Vagina (tissue), 2 donors: ENCODE measurements at regions not wholly inside any gene's neighbourhood (a gene's known extent, or its start where the extent isn't known, plus 50 kb on each side); places are given as distances from the start of the nearest gene placed in this dataset.

Experiments
- CTCF ChIP-seq, 3 experiments: fragments of 450-650 bp in 2 of 3; fragments of 200-600 bp in 1 of 3; sonication (generic) in 1 of 3; IDR thresholded peaks; one replicate each; pipeline ENCODE4 v1.5.1; 2017 to 2019; ENCODE audit warnings: antibody characterized with exemption in 3 of 3, mild to moderate bottlenecking in 2 of 3, moderate library complexity in 2 of 3
- POLR2A ChIP-seq, 2 donors: fragments of 450-650 bp; IDR thresholded peaks; one replicate each; pipeline ENCODE4 v1.6.1; 2017; ENCODE audit warnings: antibody characterized with exemption in 2 of 2, mild to moderate bottlenecking in 2 of 2, moderate library complexity in 2 of 2
- POLR2AphosphoS5 ChIP-seq, 2 donors: sonication (generic); formaldehyde crosslinking; IDR thresholded peaks; one replicate each; pipeline ENCODE4 v1.9.0; 2017; ENCODE audit warnings: antibody characterized with exemption in 2 of 2, mild to moderate bottlenecking in 2 of 2, low read depth in 1 of 2; ENCODE audit not compliant: insufficient read depth in 1 of 2

- TF ChIP-seq CTCF (IDR thresholded peaks at IDR 0.05) (no peak), POLR2A (IDR thresholded peaks at IDR 0.05) (no peak), POLR2AphosphoS5 (IDR thresholded peaks at IDR 0.05; ENCODE audit: insufficient read depth in 1 of 2, low read depth in 1 of 2) (no peak)
Measured at GRCh38 chr3:4207672-4208071, 95.5 kb upstream of the SETMAR start.
